Gastroesophageal sphincter (tissue), 4 donors: ENCODE measurements at regions not wholly inside any gene's neighbourhood (a gene's known extent, or its start where the extent isn't known, plus 50 kb on each side); places are given as distances from the start of the nearest gene placed in this dataset.

Experiments used
- ATAC-seq: fragments of 150-250 bp; one replicate; pipeline ENCODE4 v1.9.1; 2016; ENCODE audit warnings: mild to moderate bottlenecking, moderate library complexity
- H3K27ac ChIP-seq, 4 donors: fragments of 200-600 bp; sonication (generic) in 3 of 4; 1 replicate in 3 of 4; 2 replicates in 1 of 4; pipeline ENCODE4 v1.5.1; 2016 to 2019
- H3K27me3 ChIP-seq: fragments of 200-600 bp; sonication (generic); one replicate; pipeline ENCODE4 v1.5.1; 2019
- H3K36me3 ChIP-seq, 2 donors: fragments of 200-600 bp; sonication (generic); one replicate each; pipeline ENCODE4 v1.5.1; 2019; ENCODE audit warnings: control low read depth in 1 of 2
- H3K4me1 ChIP-seq, 3 donors: fragments of 200-600 bp; sonication (generic); 1 replicate in 2 of 3; 2 replicates in 1 of 3; pipeline ENCODE4 v1.5.1; 2016 to 2019; ENCODE audit warnings: control low read depth in 2 of 3
- H3K4me3 ChIP-seq, 2 donors: fragments of 200-600 bp; sonication (generic); one replicate each; pipeline ENCODE4 v1.5.1; 2019; ENCODE audit warnings: mild to moderate bottlenecking in 1 of 2, moderate library complexity in 1 of 2
- H3K9me3 ChIP-seq, 3 donors: fragments of 200-600 bp; sonication (generic); one replicate each; pipeline ENCODE4 v1.5.1; 2017 to 2019; ENCODE audit warnings: control low read depth in 2 of 3
- CTCF ChIP-seq, 4 experiments: fragments of 200-600 bp in 2 of 4; fragments of 450-650 bp in 2 of 4; sonication (generic) in 1 of 4; IDR thresholded peaks; one replicate each; pipeline ENCODE4 v1.5.1; 2017 to 2019; ENCODE audit warnings: antibody characterized with exemption in 4 of 4, mild to moderate bottlenecking in 2 of 4, moderate library complexity in 2 of 4
- EP300 ChIP-seq: sonication (generic); formaldehyde crosslinking; IDR thresholded peaks from one replicate; pipeline ENCODE4 v1.6.1; 2017; ENCODE audit warnings: antibody characterized with exemption, mild to moderate bottlenecking
- POLR2A ChIP-seq, 2 donors: fragments of 450-650 bp; IDR thresholded peaks; one replicate each; pipeline ENCODE4 v1.6.1; 2017; ENCODE audit warnings: antibody characterized with exemption in 2 of 2, mild to moderate bottlenecking in 2 of 2, moderate library complexity in 1 of 2
- POLR2AphosphoS5 ChIP-seq: sonication (generic); formaldehyde crosslinking; IDR thresholded peaks from one replicate; pipeline ENCODE4 v1.6.1; 2017; ENCODE audit warnings: antibody characterized with exemption
- WGBS, 2 donors: methylation state at CpG; one replicate each; pipeline ENCODE4 v1.1.5; 2018; ENCODE audit warnings: low coverage in 1 of 2; 5-methylcytosine and 5-hydroxymethylcytosine counted together

GRCh38 chr16:73710526-73710925 is 586.1 kb upstream of the PSMD7 start:
- Histone ChIP-seq H3K27ac (no peak overlapping the region), H3K9me3 (no peaks in the 10 kb centered on the region), H3K4me1 (peaks cover 0 to 22% (median 0%) of the 10 kb centered on the region in 3 donors), H3K27me3 (no peaks in the 10 kb centered on the region), H3K36me3 (no peaks in the 10 kb centered on the region), H3K4me3 (no peak overlapping the region)
- TF ChIP-seq CTCF (IDR thresholded peaks at IDR 0.05) (no peak), POLR2A (IDR thresholded peaks at IDR 0.05) (no peak)
- ATAC-seq: no peak
- 86 to 100% methylated on average over 1 to 3 of the region's 9 CpGs for WGBS, 2 donors

- WGBS, 2 donors: 81 to 96% methylated on average over 3 of the region's 3 CpGs
- TF ChIP-seq POLR2AphosphoS5 (no peak), CTCF (IDR thresholded peaks at IDR 0.05) (no peak), POLR2A (IDR thresholded peaks at IDR 0.05) (no peak), EP300 (no peak)
- no peak for ATAC-seq
- Histone ChIP-seq H3K4me1 (peaks cover 0 to 8% (median 0%) of the 10 kb centered on the region in 3 donors), H3K36me3 (no peaks in the 10 kb centered on the region), H3K27ac (no peak overlapping the region), H3K27me3 (no peaks in the 10 kb centered on the region), H3K4me3 (no peak overlapping the region), H3K9me3 (no peaks in the 10 kb centered on the region)
These were observed 588.8 kb upstream of the PSMD7 start for GRCh38 chr16:73707863-73708262.

GRCh38 chr16:73703891-73704290 is 592.7 kb upstream of the PSMD7 start:
- H3K36me3 ChIP-seq: no peaks in the 10 kb centered on the region
- H3K27me3 ChIP-seq: no peaks in the 10 kb centered on the region
- 80 to 91% methylated on average over 5 to 6 of the region's 6 CpGs for WGBS, 2 donors
- TF ChIP-seq CTCF (IDR thresholded peaks at IDR 0.05) (no peak), POLR2A (IDR thresholded peaks at IDR 0.05) (no peak), POLR2AphosphoS5 (no peak), EP300 (no peak)
- H3K4me1 ChIP-seq: no peaks in the 10 kb centered on the region
- no peak overlapping the region for H3K4me3 ChIP-seq
- ATAC-seq: no peak
- no peak overlapping the region for H3K27ac ChIP-seq
- H3K9me3 ChIP-seq: no peaks in the 10 kb centered on the region

GRCh38 chr16:73697336-73697735 is 599.3 kb upstream of the PSMD7 start:
- H3K4me3 ChIP-seq: no peak overlapping the region
- H3K27ac ChIP-seq: no peak overlapping the region
- no peaks in the 10 kb centered on the region for H3K9me3 ChIP-seq
- H3K36me3 ChIP-seq: no peaks in the 10 kb centered on the region
- no peaks in the 10 kb centered on the region for H3K4me1 ChIP-seq
- no peak for ATAC-seq
- TF ChIP-seq POLR2AphosphoS5 (no peak), POLR2A (IDR thresholded peaks at IDR 0.05) (no peak), EP300 (no peak), CTCF (IDR thresholded peaks at IDR 0.05) (no peak)
- H3K27me3 ChIP-seq: no peaks in the 10 kb centered on the region

- TF ChIP-seq POLR2AphosphoS5: no peak
- TF ChIP-seq POLR2A (IDR thresholded peaks at IDR 0.05): no peak
- TF ChIP-seq EP300: no peak
- TF ChIP-seq CTCF (IDR thresholded peaks at IDR 0.05): no peak
- Histone ChIP-seq H3K27me3 (no peaks in the 10 kb centered on the region), H3K4me1 (no peaks in the 10 kb centered on the region), H3K27ac (no peak overlapping the region), H3K9me3 (no peaks in the 10 kb centered on the region), H3K36me3 (no peaks in the 10 kb centered on the region), H3K4me3 (no peak overlapping the region)
- ATAC-seq: no peak
- 36 to 41% methylated on average over 3 of the region's 3 CpGs for WGBS, 2 donors
These were observed 603.8 kb upstream of the PSMD7 start for GRCh38 chr16:73692861-73693260.
